Endodermal cell (in vitro differentiated cells): ENCODE measurements at regions not wholly inside any gene's neighbourhood (a gene's known extent, or its start where the extent isn't known, plus 50 kb on each side); places are given as distances from the start of the nearest gene placed in this dataset.

ENCODE experiments used
- DNase-seq: peaks from one replicate; pipeline ENCODE4 v3.0.0-alpha.2; 2017
- H3K27ac ChIP-seq: 2 replicates; pipeline ENCODE4 v1.5.1; 2013; ENCODE audit warnings: mild to moderate bottlenecking, low read depth, low read length, moderate library complexity
- H3K27me3 ChIP-seq: 2 replicates; pipeline ENCODE4 v1.6.1; 2013; ENCODE audit warnings: mild to moderate bottlenecking, low read length, moderate library complexity; ENCODE audit not compliant: insufficient read depth, control insufficient read depth, poor library complexity, severe bottlenecking
- H3K36me3 ChIP-seq: 2 replicates; pipeline ENCODE4 v1.7.0; 2013; ENCODE audit warnings: mild to moderate bottlenecking, low read length, moderate library complexity; ENCODE audit not compliant: control insufficient read depth, insufficient read depth
- H3K4me1 ChIP-seq: one replicate; pipeline ENCODE4 v1.7.0; 2013; ENCODE audit warnings: low read length; ENCODE audit not compliant: control insufficient read depth, insufficient read depth
- H3K4me3 ChIP-seq: 2 replicates; pipeline ENCODE4 v1.5.1; 2013; ENCODE audit warnings: mild to moderate bottlenecking, low read length, moderate library complexity
- H3K9ac ChIP-seq: 2 replicates; pipeline ENCODE4 v1.6.1; 2013; ENCODE audit warnings: mild to moderate bottlenecking, low read length, moderate library complexity; ENCODE audit not compliant: poor library complexity, severe bottlenecking; ENCODE audit errors: extremely low read depth
- H3K9me3 ChIP-seq: 2 replicates; pipeline ENCODE4 v1.6.1; 2013; ENCODE audit warnings: mild to moderate bottlenecking, low read length, moderate library complexity; ENCODE audit not compliant: control insufficient read depth
- H3K27ac Mint-ChIP-seq: 2 replicates; pipeline ENCODE4 v1.8.0; 2020; ENCODE audit warnings: mixed read lengths
- H3K27me3 Mint-ChIP-seq: 2 replicates; pipeline ENCODE4 v1.8.0; 2021; ENCODE audit warnings: mild to moderate bottlenecking, mixed read lengths; ENCODE audit not compliant: insufficient read depth
- H3K36me3 Mint-ChIP-seq: 2 replicates; pipeline ENCODE4 v1.8.0; 2020; ENCODE audit warnings: low read depth, mixed read lengths
- H3K4me1 Mint-ChIP-seq: 2 replicates; pipeline ENCODE4 v1.8.0; 2020; ENCODE audit warnings: mixed read lengths
- H3K4me3 Mint-ChIP-seq: 2 replicates; pipeline ENCODE4 v1.8.0; 2020; ENCODE audit warnings: mild to moderate bottlenecking, moderate library complexity, mixed read lengths
- H3K9me3 Mint-ChIP-seq: 2 replicates; pipeline ENCODE4 v1.8.0; 2020; ENCODE audit warnings: mild to moderate bottlenecking, mixed read lengths
- CTCF ChIP-seq: fragments of 200-600 bp; sonication (generic); conservative IDR thresholded peaks from 2 replicates; pipeline ENCODE4 v1.5.0; 2021; ENCODE audit warnings: antibody characterized with exemption, mild to moderate bottlenecking
- WGBS, 2 experiments: methylation state at CpG; one replicate each; pipeline versions ENCODE4 v1.1.5 to v1.1.7; 2013; ENCODE audit warnings: missing lambda C conversion rate in 2 of 2, mixed read lengths in 1 of 2; ENCODE audit not compliant: insufficient coverage in 1 of 2, insufficient read length in 1 of 2; 5-methylcytosine and 5-hydroxymethylcytosine counted together

GRCh38 chr2:18446715-18447114 is 113.7 kb downstream of the RDH14 start:
- H3K9me3 ChIP-seq, result no peaks in the 10 kb centered on the region
- DNase-seq, result no peak
- TF ChIP-seq CTCF, result no peak
- H3K27me3 ChIP-seq, result no peaks in the 10 kb centered on the region
- H3K4me3 ChIP-seq, result no peak overlapping the region
- no peaks in the 10 kb centered on the region for H3K4me1 Mint-ChIP-seq
- no peak overlapping the region for H3K27ac ChIP-seq
- no peaks in the 10 kb centered on the region for H3K36me3 ChIP-seq
- no peaks in the 10 kb centered on the region for H3K27me3 Mint-ChIP-seq
- H3K27ac Mint-ChIP-seq, result no peak overlapping the region
- H3K4me1 ChIP-seq, result no peaks in the 10 kb centered on the region
- no peak overlapping the region for H3K4me3 Mint-ChIP-seq
- no peaks in the 10 kb centered on the region for H3K9me3 Mint-ChIP-seq
- 88 to 92% methylated on average over 2 of the region's 2 CpGs for WGBS, 2 experiments
- H3K9ac ChIP-seq, result no peak overlapping the region
- no peaks in the 10 kb centered on the region for H3K36me3 Mint-ChIP-seq

DNA sequence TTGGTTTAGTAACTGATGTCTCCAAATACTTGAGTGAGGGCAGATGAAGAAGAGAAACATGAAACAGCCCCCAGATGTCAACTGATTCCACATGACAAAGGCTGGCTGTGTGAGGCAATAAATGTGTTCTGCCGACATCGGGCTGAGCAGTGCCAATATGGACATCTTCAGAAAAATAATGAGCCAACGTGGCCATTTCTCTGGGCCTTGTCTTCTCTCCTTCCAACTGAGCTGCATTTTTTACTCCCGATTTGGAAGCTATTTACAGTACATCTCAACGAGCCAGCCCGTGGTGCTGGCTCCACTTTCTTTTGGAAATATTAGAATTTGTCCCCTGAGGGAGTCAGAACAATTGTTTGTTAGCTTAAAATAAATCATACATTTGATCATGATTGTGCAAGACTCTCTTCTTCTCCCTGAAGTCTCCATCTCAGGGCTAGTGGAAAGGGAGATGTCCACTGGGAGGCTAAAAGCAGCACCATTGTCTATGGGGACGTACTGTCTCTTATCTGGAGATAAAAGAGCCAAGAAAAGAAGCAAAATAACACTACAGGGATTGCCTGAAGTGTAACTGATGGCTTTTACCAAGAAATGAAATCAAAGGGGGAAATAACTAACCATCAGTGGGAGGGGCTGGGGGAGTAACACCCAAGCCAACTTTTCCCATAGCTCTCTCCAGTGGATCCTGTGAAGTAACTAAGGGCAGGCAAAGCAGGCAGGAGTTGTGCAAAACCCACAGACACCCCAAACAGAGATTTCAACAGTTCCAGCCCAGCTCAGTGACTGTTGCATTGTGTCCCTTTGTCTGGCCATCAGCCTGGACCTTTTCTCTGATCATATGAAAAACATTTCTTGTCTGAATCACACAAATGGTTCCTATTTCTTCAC is 114.8 kb downstream of the RDH14 start:
- Histone ChIP-seq H3K4me3 (no peak overlapping the region), H3K27ac (no peak overlapping the region), H3K4me1 (no peaks in the 10 kb centered on the region), H3K27me3 (no peaks in the 10 kb centered on the region), H3K9me3 (no peaks in the 10 kb centered on the region), H3K36me3 (no peaks in the 10 kb centered on the region), H3K9ac (no peak overlapping the region)
- Mint-ChIP-seq H3K4me1 (no peaks in the 10 kb centered on the region), H3K4me3 (no peak overlapping the region), H3K27me3 (no peaks in the 10 kb centered on the region), H3K36me3 (no peaks in the 10 kb centered on the region), H3K27ac (no peak overlapping the region), H3K9me3 (no peaks in the 10 kb centered on the region)
- no peak for TF ChIP-seq CTCF
- DNase-seq, result no peak
- 85 to 91% methylated on average over 3 to 7 of the region's 7 CpGs for WGBS, 2 experiments

GRCh38 chr2:18444806-18445205 is 115.6 kb downstream of the RDH14 start:
- WGBS, 2 experiments, result 85 to 86% methylated on average over 1 to 2 of the region's 2 CpGs
- Mint-ChIP-seq H3K9me3 (no peaks in the 10 kb centered on the region), H3K4me1 (no peaks in the 10 kb centered on the region), H3K4me3 (no peak overlapping the region), H3K27ac (no peak overlapping the region), H3K36me3 (no peaks in the 10 kb centered on the region), H3K27me3 (no peaks in the 10 kb centered on the region)
- TF ChIP-seq CTCF, result no peak
- no peaks in the 10 kb centered on the region for H3K4me1 ChIP-seq
- no peak for DNase-seq
- H3K27ac ChIP-seq, result no peak overlapping the region
- no peaks in the 10 kb centered on the region for H3K36me3 ChIP-seq
- H3K27me3 ChIP-seq, result no peaks in the 10 kb centered on the region
- no peak overlapping the region for H3K9ac ChIP-seq
- H3K9me3 ChIP-seq, result no peaks in the 10 kb centered on the region
- H3K4me3 ChIP-seq, result no peak overlapping the region
